K562 (cell line): ENCODE measurements at regions not wholly inside any gene's neighbourhood (a gene's known extent, or its start where the extent isn't known, plus 50 kb on each side); places are given as distances from the start of the nearest gene placed in this dataset.

Experiments used
- ATAC-seq: fragments of 200-7000 bp; cut with Tn5 transposase; 3 replicates; pipeline ENCODE4 v1.9.1; 2020; ENCODE audit warnings: moderate library complexity
- BruUV-seq: library from RNA; stranded (reverse); fragments of 400-500 nt; replicated peaks from 2 replicates; lab custom pipeline; 2021; lab: Mats Ljungman, UMichigan
- CTCF ChIA-PET: fragments of 300-600 bp; formaldehyde crosslinking; extraction: SDS; loops from one replicate; lab custom pipeline; 2021; ENCODE audit warnings: low intra/inter-chr PET ratio; lab: Yijun Ruan, JAX
- POLR2A ChIA-PET: fragments of 300-600, 350-650 bp; sonication (Branson Sonifier 250); formaldehyde crosslinking; extraction: SDS; loops from one replicate; lab custom pipeline; 2021; ENCODE audit warnings: antibody characterized with exemption, inconsistent platforms; lab: Yijun Ruan, JAX
- DNase-seq, 4 experiments: peaks; one replicate each; pipeline versions ENCODE4 v3.0.0 to v3.0.0-alpha.2; 2011 to 2018; ENCODE audit warnings: low spot score in 3 of 4, mixed read lengths in 3 of 4; ENCODE audit errors: extremely low read depth in 1 of 4
- FAIRE-seq: peaks from 2 replicates; lab custom pipeline; 2011; peaks lifted over from hg19 to GRCh38; lab: Jason Lieb, UNC
- H2AFZ ChIP-seq: 2 replicates; pipeline ENCODE4 v1.6.0; 2011; ENCODE audit warnings: low read depth, low read length, control low read depth, inconsistent platforms
- H3K27ac ChIP-seq: fragments of 200-600 bp; 3 replicates; pipeline ENCODE4 v1.8.0; 2011; ENCODE audit warnings: low read depth, mild to moderate bottlenecking, control low read depth, inconsistent platforms, low read length, moderate library complexity, mixed read lengths; ENCODE audit errors: extremely low read depth
- H3K27me3 ChIP-seq, 2 experiments: fragments of 300-600 bp in 1 of 2; 2 replicates in 1 of 2; 3 replicates in 1 of 2; pipeline versions ENCODE4 v1.6.0 to v1.8.0; 2011; ENCODE audit warnings: inconsistent platforms in 2 of 2, low read length in 2 of 2, mild to moderate bottlenecking in 1 of 2, mixed read lengths in 1 of 2, moderate library complexity in 1 of 2; ENCODE audit not compliant: control insufficient read depth in 2 of 2, insufficient read depth in 2 of 2
- H3K36me3 ChIP-seq: fragments of 300-600 bp; 3 replicates; pipeline ENCODE4 v1.8.0; 2011; ENCODE audit warnings: mild to moderate bottlenecking, low read length, inconsistent platforms; ENCODE audit not compliant: control insufficient read depth, insufficient read depth
- H3K4me1 ChIP-seq, 2 experiments: fragments of 200-600 bp in 1 of 2; replicated peaks in 1 of 2; 2 replicates in 1 of 2; 3 replicates in 1 of 2; pipeline versions ENCODE4 v1.5.1 to v1.8.0; 2011; ENCODE audit warnings: inconsistent platforms in 2 of 2, low read length in 2 of 2, mild to moderate bottlenecking in 1 of 2, mixed read lengths in 1 of 2, moderate library complexity in 1 of 2; ENCODE audit not compliant: control insufficient read depth in 2 of 2, insufficient read depth in 2 of 2
- H3K4me2 ChIP-seq: 2 replicates; pipeline ENCODE4 v1.6.1; 2011; ENCODE audit warnings: low read length, control low read depth, inconsistent platforms, mixed read lengths; ENCODE audit not compliant: insufficient read depth
- H3K4me3 ChIP-seq: fragments of 200-600 bp; sonication (generic), shearing (Covaris generic); 2 replicates; pipeline ENCODE4 v1.5.1; 2016; ENCODE audit warnings: control low read depth, inconsistent platforms
- H3K79me2 ChIP-seq: fragments of 200-600 bp; 3 replicates; pipeline ENCODE4 v1.8.0; 2011; ENCODE audit warnings: low read length, inconsistent platforms; ENCODE audit not compliant: control insufficient read depth, insufficient read depth
- H3K9ac ChIP-seq, 2 experiments: 2 replicates each; pipeline versions ENCODE4 v1.6.0 to v1.6.1; 2011; ENCODE audit warnings: low read depth in 2 of 2, low read length in 2 of 2, control low read depth in 1 of 2, inconsistent platforms in 1 of 2, mild to moderate bottlenecking in 1 of 2, mixed read lengths in 1 of 2; ENCODE audit not compliant: insufficient read depth in 1 of 2
- H3K9me1 ChIP-seq: one replicate; pipeline ENCODE4 v1.6.0; 2011; ENCODE audit warnings: inconsistent platforms, mild to moderate bottlenecking, low read length, moderate library complexity; ENCODE audit not compliant: control insufficient read depth, insufficient read depth
- H3K9me3 ChIP-seq: replicated peaks from 2 replicates; pipeline ENCODE4 v1.5.1; 2011; ENCODE audit warnings: low read depth, low read length, inconsistent platforms; ENCODE audit not compliant: control insufficient read depth, insufficient read depth
- H4K20me1 ChIP-seq: replicated peaks from 2 replicates; pipeline ENCODE4 v1.6.1; 2011; ENCODE audit warnings: low read length, inconsistent platforms, mixed read lengths; ENCODE audit not compliant: control insufficient read depth, insufficient read depth
- ATF3 ChIP-seq, 2 experiments: fragments of 450-650 bp in 1 of 2; sonication (generic) in 1 of 2; formaldehyde crosslinking in 1 of 2; IDR thresholded peaks in 1 of 2; conservative IDR thresholded peaks in 1 of 2; 2 replicates each; pipeline versions ENCODE4 v1.6.1 to v1.8.1; 2016 to 2023; ENCODE audit warnings: mild to moderate bottlenecking in 2 of 2, moderate library complexity in 2 of 2, inconsistent platforms in 1 of 2, missing genetic modification reagents in 1 of 2
- FOXK1 ChIP-seq: sonication (generic); formaldehyde crosslinking; IDR thresholded peaks from 2 replicates; pipeline ENCODE4 v1.8.0; 2022; ENCODE audit warnings: missing genetic modification reagents, mild to moderate bottlenecking, borderline replicate concordance
- GATAD2A ChIP-seq: fragments of 450-650 bp; IDR thresholded peaks from 2 replicates; pipeline ENCODE4 v1.6.1; 2017
- GATAD2B ChIP-seq: fragments of 450-650 bp; IDR thresholded peaks from 2 replicates; pipeline ENCODE4 v1.6.1; 2017; ENCODE audit warnings: mild to moderate bottlenecking, borderline replicate concordance
- HMG20B ChIP-seq: fragments of 250-450 bp; sonication (Bioruptor Pico); IDR thresholded peaks from 2 replicates; pipeline ENCODE4 v1.5.0; 2021; ENCODE audit warnings: mild to moderate bottlenecking
- HNRNPUL1 ChIP-seq: fragments of 200-400 bp; formaldehyde crosslinking; IDR thresholded peaks from 2 replicates; pipeline ENCODE4 v1.6.1; 2017; ENCODE audit warnings: low read length
- KAT7 ChIP-seq: sonication (generic); formaldehyde crosslinking; IDR thresholded peaks from 2 replicates; pipeline ENCODE4 v1.8.0; 2022; ENCODE audit warnings: missing genetic modification reagents, mild to moderate bottlenecking, borderline replicate concordance
- KLF1 ChIP-seq: fragments of 450-650 bp; IDR thresholded peaks from 2 replicates; pipeline ENCODE4 v1.6.1; 2016; ENCODE audit warnings: missing genetic modification characterization, missing compliant biosample characterization
- MEF2D ChIP-seq: conservative IDR thresholded peaks from 2 replicates; pipeline ENCODE4 v1.6.1; 2016; ENCODE audit warnings: low read depth, missing genetic modification characterization, missing compliant biosample characterization
- PHTF2 ChIP-seq: fragments of 250-450 bp; sonication (Bioruptor Pico); IDR thresholded peaks from 2 replicates; pipeline ENCODE4 v1.5.0; 2021; ENCODE audit warnings: mild to moderate bottlenecking
- THRB ChIP-seq: fragments of 450-650 bp; formaldehyde crosslinking; conservative IDR thresholded peaks from 2 replicates; pipeline ENCODE4 v1.4.0; 2022; ENCODE audit warnings: mild to moderate bottlenecking, missing genetic modification characterization
- YY1 ChIP-seq, 3 experiments: IDR thresholded peaks; 2 replicates each; pipeline ENCODE4 v1.6.1; 2011; ENCODE audit warnings: low read length in 2 of 3, mild to moderate bottlenecking in 2 of 3, moderate library complexity in 2 of 3, borderline replicate concordance in 1 of 3, control low read depth in 1 of 3, low read depth in 1 of 3; ENCODE audit not compliant: insufficient read depth in 3 of 3, insufficient replicate concordance in 2 of 3, control insufficient read depth in 1 of 3, insufficient read length in 1 of 3; ENCODE audit errors: extremely low read depth in 1 of 3
- ZHX1 ChIP-seq: fragments of 150-350 bp; conservative IDR thresholded peaks from 2 replicates; pipeline ENCODE4 v1.6.1; 2014; ENCODE audit warnings: low read length
- ZNF277 ChIP-seq: fragments of 250-450 bp; sonication (Bioruptor Pico); IDR thresholded peaks from 2 replicates; pipeline ENCODE4 v1.8.0; 2022; ENCODE audit warnings: inconsistent platforms, mild to moderate bottlenecking, moderate library complexity, borderline replicate concordance
- ZNF707 ChIP-seq: fragments of 250-450 bp; sonication (Bioruptor Pico); conservative IDR thresholded peaks from 2 replicates; pipeline ENCODE4 v1.8.0; 2022; ENCODE audit warnings: inconsistent platforms, mild to moderate bottlenecking, moderate library complexity
- WGBS: fragments of 100-300 bp; shearing (Covaris generic); methylation state at CpG from one replicate; pipeline ENCODE4 v1.1.6; 2016; ENCODE audit warnings: low coverage, mixed read lengths; ENCODE audit not compliant: insufficient coverage; ENCODE audit errors: missing lambda C conversion rate; 5-methylcytosine and 5-hydroxymethylcytosine counted together
- in situ Hi-C: fragments of 300-500 bp; cut with MboI; formaldehyde crosslinking; loops from 4 replicates; pipeline ENCODE4 v1.15.0; 2018; ENCODE audit warnings: inconsistent platforms, mixed read lengths
- intact Hi-C: fragments of 100-400 bp; cut with micrococcal nuclease; formaldehyde crosslinking; loops from 2 replicates; pipeline ENCODE4 v1.14.2; 2022

- no peak for TF ChIP-seq ATF3 (IDR thresholded peaks at IDR 0.05)
- TF ChIP-seq ATF3 (CRISPR knock-in tag; conservative IDR thresholded peaks at IDR 0.05), result no peak
- TF ChIP-seq ZNF707 (CRISPR knock-in tag), result no peak
- TF ChIP-seq PHTF2, result no peak
- TF ChIP-seq ZNF277 (CRISPR knock-in tag), result no peak
- TF ChIP-seq ZHX1, result no peak
Observed at GRCh38 chr18:22783245-22783644, 149.9 kb upstream of the RBBP8 start (continued).

GRCh38 chr18:22783662-22784076, 149.5 kb upstream of the RBBP8 start:
- Histone ChIP-seq H3K4me1 (no peaks in the 10 kb centered on the region), H3K9me3 (no peaks in the 10 kb centered on the region), H3K27ac (no peak overlapping the region), H3K4me3 (no peak overlapping the region), H3K79me2 (no peaks in the 10 kb centered on the region), H2AFZ (no peak overlapping the region), H3K4me2 (no peak overlapping the region), H3K9ac (no peak overlapping the region), H3K36me3 (no peaks in the 10 kb centered on the region), H3K27me3 (peaks cover 0 to 5% of the 10 kb centered on the region in 2 experiments; a peak in 1 of 5 replicates), H3K9me1 (no peaks in the 10 kb centered on the region), H4K20me1 (no peaks in the 10 kb centered on the region)
- WGBS, result 2% methylated on average over 4 of the region's 4 CpGs
- ATAC-seq (no peak), DNase-seq (no peak), FAIRE-seq (no peak)
- POLR2A ChIA-PET, result interaction anchor here (1.3 kb wide), 1 partner anchor 15 kb away, joined by 3 read pairs; no protein-coding TSS in a partner anchor
- BruUV-seq, result no TSS peak
- intact Hi-C loops, result no loop called here
- in situ Hi-C loops, result no loop called here
- CTCF ChIA-PET, result no interaction called here
- no peak for TF ChIP-seq KLF1 (tag)
- TF ChIP-seq FOXK1 (CRISPR knock-in tag), result no peak
- TF ChIP-seq HNRNPUL1, result no peak
- TF ChIP-seq KAT7 (CRISPR knock-in tag), result no peak
- no peak for TF ChIP-seq YY1 (IDR thresholded peaks at IDR 0.05; ENCODE audit: borderline replicate concordance in 1 of 3, control insufficient read depth in 1 of 3, extremely low read depth in 1 of 3, insufficient read depth in 3 of 3, insufficient read length in 1 of 3, insufficient replicate concordance in 2 of 3, low read depth in 1 of 3, low read length in 2 of 3)
- no peak for TF ChIP-seq GATAD2A
- no peak for TF ChIP-seq MEF2D (tag)
- no peak for TF ChIP-seq THRB (CRISPR knock-in tag)
- TF ChIP-seq HMG20B (CRISPR knock-in tag), result no peak
- no peak for TF ChIP-seq GATAD2B
